HepG2 (cell line): ENCODE measurements at regions not wholly inside any gene's neighbourhood (a gene's known extent, or its start where the extent isn't known, plus 50 kb on each side); places are given as distances from the start of the nearest gene placed in this dataset.
A peak's percentile ranks its signal among the peaks of the same experiment; 100 is the strongest.

Experiments
- ATAC-seq: fragments of 200-7000 bp; cut with Tn5 transposase; 3 replicates; pipeline ENCODE4 v1.9.1; 2020; ENCODE audit warnings: mild to moderate bottlenecking, moderate library complexity
- BruUV-seq: library from RNA; stranded (reverse); fragments of 400-500 nt; replicated peaks from 2 replicates; lab custom pipeline; 2021; lab: Mats Ljungman, UMichigan
- CTCF ChIA-PET: fragments of 300-600 bp; formaldehyde crosslinking; extraction: SDS; loops from one replicate; lab custom pipeline; 2021; ENCODE audit warnings: low total read pairs, inconsistent platforms, low intra/inter-chr PET ratio; lab: Yijun Ruan, JAX
- POLR2A ChIA-PET: fragments of 350-600 bp; sonication (Branson Sonifier 250); formaldehyde crosslinking; loops from one replicate; lab custom pipeline; 2020; ENCODE audit warnings: antibody characterized with exemption, inconsistent platforms; lab: Yijun Ruan, JAX
- DNase-seq: peaks from one replicate; pipeline ENCODE4 v3.0.0-alpha.2; 2015; ENCODE audit warnings: low spot score
- FAIRE-seq: peaks from 3 replicates; lab custom pipeline; 2011; peaks lifted over from hg19 to GRCh38; lab: Jason Lieb, UNC
- H2AFZ ChIP-seq: one replicate; pipeline ENCODE4 v1.6.1; 2011; ENCODE audit warnings: low read length, inconsistent platforms
- H3K27ac ChIP-seq: fragments of 300-600 bp; 3 replicates; pipeline ENCODE4 v1.8.0; 2011; ENCODE audit warnings: mixed run types, mild to moderate bottlenecking, mixed read lengths, low read length, inconsistent platforms; ENCODE audit not compliant: insufficient read depth; ENCODE audit errors: extremely low read length
- H3K27me3 ChIP-seq, 2 experiments: fragments of 200-600 bp in 1 of 2; 2 replicates in 1 of 2; 3 replicates in 1 of 2; pipeline versions ENCODE4 v1.6.0 to v1.8.0; 2011; ENCODE audit warnings: low read length in 2 of 2, mild to moderate bottlenecking in 2 of 2, moderate library complexity in 2 of 2, inconsistent platforms in 1 of 2; ENCODE audit not compliant: insufficient read depth in 2 of 2, control insufficient read depth in 1 of 2
- H3K36me3 ChIP-seq, 2 experiments: fragments of 200-600 bp in 1 of 2; replicated peaks in 1 of 2; 2 replicates in 1 of 2; 3 replicates in 1 of 2; pipeline versions ENCODE4 v1.5.1 to v1.8.0; 2011; ENCODE audit warnings: low read length in 2 of 2, inconsistent platforms in 1 of 2; ENCODE audit not compliant: insufficient read depth in 2 of 2, control insufficient read depth in 1 of 2
- H3K4me1 ChIP-seq: 2 replicates; pipeline ENCODE4 v1.5.1; 2012; ENCODE audit warnings: low read length, inconsistent platforms; ENCODE audit not compliant: insufficient read depth
- H3K4me2 ChIP-seq: 2 replicates; pipeline ENCODE4 v1.6.0; 2011; ENCODE audit warnings: low read depth, low read length, inconsistent platforms
- H3K4me3 ChIP-seq, 3 experiments: fragments of 200-600 bp in 1 of 3; sonication (generic), shearing (Covaris generic) in 1 of 3; replicated peaks in 1 of 3; 2 replicates each; pipeline ENCODE4 v1.5.1; 2011 to 2016; ENCODE audit warnings: low read length in 3 of 3, inconsistent platforms in 2 of 3, low read depth in 2 of 3, mild to moderate bottlenecking in 2 of 3, control low read depth in 1 of 3, mixed read lengths in 1 of 3; ENCODE audit not compliant: insufficient read depth in 1 of 3
- H3K79me2 ChIP-seq: one replicate; pipeline ENCODE4 v1.6.1; 2011; ENCODE audit warnings: low read length, inconsistent platforms; ENCODE audit not compliant: insufficient read depth
- H3K9ac ChIP-seq: 2 replicates; pipeline ENCODE4 v1.6.0; 2011; ENCODE audit warnings: mild to moderate bottlenecking, low read depth, low read length, inconsistent platforms; ENCODE audit not compliant: insufficient read depth
- H3K9me3 ChIP-seq: 2 replicates; pipeline ENCODE4 v1.5.1; 2012; ENCODE audit warnings: mild to moderate bottlenecking, low read length
- H4K20me1 ChIP-seq: 2 replicates; pipeline ENCODE4 v1.6.0; 2011; ENCODE audit warnings: inconsistent platforms, mild to moderate bottlenecking, low read length, moderate library complexity; ENCODE audit not compliant: insufficient read depth
- FOXK1 ChIP-seq: sonication (generic); formaldehyde crosslinking; IDR thresholded peaks from 2 replicates; pipeline ENCODE4 v1.4.0; 2020; ENCODE audit warnings: low read depth, missing genetic modification reagents, borderline replicate concordance
- LCORL ChIP-seq, 2 experiments: fragments of 450-650 bp in 1 of 2; sonication (generic) in 1 of 2; formaldehyde crosslinking in 1 of 2; IDR thresholded peaks; 2 replicates each; pipeline versions ENCODE4 v1.5.0 to v1.6.1; 2017 to 2020; ENCODE audit warnings: antibody characterized with exemption in 1 of 2, missing genetic modification reagents in 1 of 2
- ZC3H4 ChIP-seq: sonication (generic); formaldehyde crosslinking; IDR thresholded peaks from 2 replicates; pipeline ENCODE4 v1.4.0; 2020; ENCODE audit warnings: missing genetic modification reagents, borderline replicate concordance
- ZNF567 ChIP-seq: sonication (generic); formaldehyde crosslinking; IDR thresholded peaks from 2 replicates; pipeline ENCODE4 v1.8.1; 2023; ENCODE audit warnings: mild to moderate bottlenecking, missing genetic modification reagents, borderline replicate concordance
- ZNF713 ChIP-seq: sonication (generic); formaldehyde crosslinking; IDR thresholded peaks from 2 replicates; pipeline ENCODE4 v1.4.0; 2020; ENCODE audit warnings: mild to moderate bottlenecking, missing genetic modification reagents
- WGBS: methylation state at CpG from one replicate; pipeline ENCODE4 v1.1.6; 2017; ENCODE audit warnings: low lambda C conversion rate; 5-methylcytosine and 5-hydroxymethylcytosine counted together
- in situ Hi-C: cut with HindIII; loops from 2 replicates; pipeline ENCODE4 v1.10.0; 2017; ENCODE audit warnings: low pct_unique_long_range_greater_than_20kb; ENCODE audit not compliant: extremely low pct_ligation_motif_present
- intact Hi-C: fragments of 100-400 bp; cut with micrococcal nuclease; formaldehyde crosslinking; loops from one replicate; pipeline ENCODE4 v1.10.0; 2022; ENCODE audit not compliant: unreplicated experiment
- TF ChIP-seq, protein P1 (sequence below): sonication (generic); formaldehyde crosslinking; IDR thresholded peaks from 2 replicates; pipeline ENCODE4 v1.4.0; 2020; ENCODE audit warnings: missing genetic modification reagents
- TF ChIP-seq, protein P2 (sequence below): sonication (generic); formaldehyde crosslinking; IDR thresholded peaks from 2 replicates; pipeline ENCODE4 v1.8.0; 2022; ENCODE audit warnings: mild to moderate bottlenecking, missing genetic modification reagents, moderate library complexity

DNA sequence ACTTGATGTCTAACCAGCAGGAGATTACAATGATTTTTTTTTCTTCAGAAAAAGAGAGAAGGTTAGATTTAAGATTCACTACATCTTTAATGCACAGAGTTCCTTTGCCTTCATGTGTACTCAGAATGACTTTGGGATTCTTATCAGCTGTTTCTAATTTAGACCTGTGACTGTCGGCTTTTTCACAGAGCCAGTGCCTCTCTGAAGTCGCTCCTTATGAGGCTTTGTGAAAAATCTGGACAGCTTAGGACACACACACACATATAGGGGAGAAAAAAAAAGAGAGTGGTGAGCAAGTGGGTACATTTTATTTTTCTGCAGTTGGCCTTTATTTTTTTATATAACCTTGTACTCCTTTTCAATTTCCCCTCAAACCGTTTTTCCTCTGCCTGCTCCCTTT lies 893.1 kb upstream of the CELF4 start (continued):
- TF ChIP-seq, protein P1, sequence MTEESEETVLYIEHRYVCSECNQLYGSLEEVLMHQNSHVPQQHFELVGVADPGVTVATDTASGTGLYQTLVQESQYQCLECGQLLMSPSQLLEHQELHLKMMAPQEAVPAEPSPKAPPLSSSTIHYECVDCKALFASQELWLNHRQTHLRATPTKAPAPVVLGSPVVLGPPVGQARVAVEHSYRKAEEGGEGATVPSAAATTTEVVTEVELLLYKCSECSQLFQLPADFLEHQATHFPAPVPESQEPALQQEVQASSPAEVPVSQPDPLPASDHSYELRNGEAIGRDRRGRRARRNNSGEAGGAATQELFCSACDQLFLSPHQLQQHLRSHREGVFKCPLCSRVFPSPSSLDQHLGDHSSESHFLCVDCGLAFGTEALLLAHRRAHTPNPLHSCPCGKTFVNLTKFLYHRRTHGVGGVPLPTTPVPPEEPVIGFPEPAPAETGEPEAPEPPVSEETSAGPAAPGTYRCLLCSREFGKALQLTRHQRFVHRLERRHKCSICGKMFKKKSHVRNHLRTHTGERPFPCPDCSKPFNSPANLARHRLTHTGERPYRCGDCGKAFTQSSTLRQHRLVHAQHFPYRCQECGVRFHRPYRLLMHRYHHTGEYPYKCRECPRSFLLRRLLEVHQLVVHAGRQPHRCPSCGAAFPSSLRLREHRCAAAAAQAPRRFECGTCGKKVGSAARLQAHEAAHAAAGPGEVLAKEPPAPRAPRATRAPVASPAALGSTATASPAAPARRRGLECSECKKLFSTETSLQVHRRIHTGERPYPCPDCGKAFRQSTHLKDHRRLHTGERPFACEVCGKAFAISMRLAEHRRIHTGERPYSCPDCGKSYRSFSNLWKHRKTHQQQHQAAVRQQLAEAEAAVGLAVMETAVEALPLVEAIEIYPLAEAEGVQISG (CRISPR knock-in tag): no peak
- TF ChIP-seq, protein P2, sequence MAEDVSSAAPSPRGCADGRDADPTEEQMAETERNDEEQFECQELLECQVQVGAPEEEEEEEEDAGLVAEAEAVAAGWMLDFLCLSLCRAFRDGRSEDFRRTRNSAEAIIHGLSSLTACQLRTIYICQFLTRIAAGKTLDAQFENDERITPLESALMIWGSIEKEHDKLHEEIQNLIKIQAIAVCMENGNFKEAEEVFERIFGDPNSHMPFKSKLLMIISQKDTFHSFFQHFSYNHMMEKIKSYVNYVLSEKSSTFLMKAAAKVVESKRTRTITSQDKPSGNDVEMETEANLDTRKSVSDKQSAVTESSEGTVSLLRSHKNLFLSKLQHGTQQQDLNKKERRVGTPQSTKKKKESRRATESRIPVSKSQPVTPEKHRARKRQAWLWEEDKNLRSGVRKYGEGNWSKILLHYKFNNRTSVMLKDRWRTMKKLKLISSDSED (CRISPR knock-in tag): no peak
- TF ChIP-seq ZC3H4 (CRISPR knock-in tag) (no peak), ZNF567 (CRISPR knock-in tag) (no peak), FOXK1 (CRISPR knock-in tag) (no peak)

DNA sequence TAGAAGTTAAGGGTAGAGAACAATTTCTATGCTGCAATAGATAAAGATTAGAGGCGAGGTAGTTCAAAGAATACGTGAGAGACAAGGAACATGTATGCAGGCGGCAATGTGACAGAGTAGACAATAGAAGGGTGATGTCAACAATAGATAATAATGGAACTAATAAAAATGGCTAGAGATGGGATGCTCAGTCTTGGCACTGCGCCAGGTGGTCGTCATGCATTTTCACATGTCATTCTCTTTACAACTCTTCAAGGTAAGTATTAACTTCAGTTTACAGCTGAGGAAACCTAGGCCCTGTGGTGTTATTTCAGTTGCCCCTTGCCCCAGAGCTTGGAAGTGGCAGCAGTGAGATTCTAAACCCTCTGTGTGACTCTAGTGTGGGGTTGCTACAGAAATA lies 890.7 kb upstream of the CELF4 start:
- Histone ChIP-seq H3K9ac (no peak overlapping the region), H3K27me3 (no peaks in the 10 kb centered on the region; a peak in 1 of 5 replicates), H3K4me2 (no peak overlapping the region), H3K36me3 (no peaks in the 10 kb centered on the region), H3K79me2 (no peaks in the 10 kb centered on the region), H3K4me1 (no peaks in the 10 kb centered on the region), H3K9me3 (no peaks in the 10 kb centered on the region), H3K4me3 (no peak overlapping the region), H2AFZ (no peak overlapping the region), H3K27ac (no peak overlapping the region)
- DNase-seq: no peak
- BruUV-seq: no TSS peak
- no peak for ATAC-seq
- CTCF ChIA-PET: no interaction called here
- POLR2A ChIA-PET: no interaction called here
- 0% methylated on average over 5 of the region's 5 CpGs for WGBS
- intact Hi-C loops: no loop called here
- no peak for FAIRE-seq
- TF ChIP-seq LCORL (IDR thresholded peaks at IDR 0.05): 0 out of 2 replicates have a peak, but pooled peaks have one; percentile 61
- no peak for TF ChIP-seq LCORL (CRISPR knock-in tag; IDR thresholded peaks at IDR 0.05)
- no peak for TF ChIP-seq ZNF713 (CRISPR knock-in tag)
- TF ChIP-seq, all 625 proteins: peak for 1
- H4K20me1 ChIP-seq: no peaks in the 10 kb centered on the region
- in situ Hi-C loops: no loop called here
